ENCODE measurements at regions not wholly inside any gene's neighbourhood (a gene's known extent, or its start where the extent isn't known, plus 50 kb on each side); places are given as distances from the start of the nearest gene placed in this dataset.

DNA sequence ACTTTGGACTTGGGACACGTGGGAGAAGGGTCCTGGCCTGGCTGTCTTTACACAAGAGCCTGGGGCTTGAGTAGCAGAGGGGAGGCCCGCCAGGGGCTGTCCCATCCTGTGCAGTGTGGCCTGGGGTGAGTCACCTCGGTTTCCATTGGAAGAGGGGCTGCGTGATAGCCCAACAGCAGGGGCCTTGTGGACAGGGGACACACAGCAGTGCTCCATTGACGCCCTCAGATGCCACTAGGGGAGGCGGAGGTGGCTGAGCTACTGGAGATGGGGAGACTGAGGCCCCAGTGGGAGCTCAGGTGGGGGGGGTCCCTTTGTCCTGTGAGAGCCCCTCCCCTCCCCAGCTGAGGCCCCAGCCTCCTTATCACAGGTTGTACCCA lies 50.0 kb upstream of the RNU6ATAC start:
- 96 to 97% methylated on average over 4 to 5 of the region's 6 CpGs for whole genome bisulfite sequencing, 2 donors
- intact Hi-C loops (cut with DNase I), result no loop called here
- no peak for DNase-seq
- Histone ChIP-seq H3K36me3 (no peaks in the 10 kb centered on the region), H3K27ac (no peak overlapping the region), H3K4me3 (replicated peaks in 1 of 3) (no peak overlapping the region), H3K9me3 (no peaks in the 10 kb centered on the region), H3K27me3 (no peaks in the 10 kb centered on the region), H3K4me1 (peaks cover 14 to 34% of the 10 kb centered on the region in 2 donors)
- TF ChIP-seq, protein P1, sequence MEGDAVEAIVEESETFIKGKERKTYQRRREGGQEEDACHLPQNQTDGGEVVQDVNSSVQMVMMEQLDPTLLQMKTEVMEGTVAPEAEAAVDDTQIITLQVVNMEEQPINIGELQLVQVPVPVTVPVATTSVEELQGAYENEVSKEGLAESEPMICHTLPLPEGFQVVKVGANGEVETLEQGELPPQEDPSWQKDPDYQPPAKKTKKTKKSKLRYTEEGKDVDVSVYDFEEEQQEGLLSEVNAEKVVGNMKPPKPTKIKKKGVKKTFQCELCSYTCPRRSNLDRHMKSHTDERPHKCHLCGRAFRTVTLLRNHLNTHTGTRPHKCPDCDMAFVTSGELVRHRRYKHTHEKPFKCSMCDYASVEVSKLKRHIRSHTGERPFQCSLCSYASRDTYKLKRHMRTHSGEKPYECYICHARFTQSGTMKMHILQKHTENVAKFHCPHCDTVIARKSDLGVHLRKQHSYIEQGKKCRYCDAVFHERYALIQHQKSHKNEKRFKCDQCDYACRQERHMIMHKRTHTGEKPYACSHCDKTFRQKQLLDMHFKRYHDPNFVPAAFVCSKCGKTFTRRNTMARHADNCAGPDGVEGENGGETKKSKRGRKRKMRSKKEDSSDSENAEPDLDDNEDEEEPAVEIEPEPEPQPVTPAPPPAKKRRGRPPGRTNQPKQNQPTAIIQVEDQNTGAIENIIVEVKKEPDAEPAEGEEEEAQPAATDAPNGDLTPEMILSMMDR (IDR thresholded peaks at IDR 0.05), result no peak
- TF ChIP-seq POLR2A (IDR thresholded peaks at IDR 0.05), result no peak

DNA sequence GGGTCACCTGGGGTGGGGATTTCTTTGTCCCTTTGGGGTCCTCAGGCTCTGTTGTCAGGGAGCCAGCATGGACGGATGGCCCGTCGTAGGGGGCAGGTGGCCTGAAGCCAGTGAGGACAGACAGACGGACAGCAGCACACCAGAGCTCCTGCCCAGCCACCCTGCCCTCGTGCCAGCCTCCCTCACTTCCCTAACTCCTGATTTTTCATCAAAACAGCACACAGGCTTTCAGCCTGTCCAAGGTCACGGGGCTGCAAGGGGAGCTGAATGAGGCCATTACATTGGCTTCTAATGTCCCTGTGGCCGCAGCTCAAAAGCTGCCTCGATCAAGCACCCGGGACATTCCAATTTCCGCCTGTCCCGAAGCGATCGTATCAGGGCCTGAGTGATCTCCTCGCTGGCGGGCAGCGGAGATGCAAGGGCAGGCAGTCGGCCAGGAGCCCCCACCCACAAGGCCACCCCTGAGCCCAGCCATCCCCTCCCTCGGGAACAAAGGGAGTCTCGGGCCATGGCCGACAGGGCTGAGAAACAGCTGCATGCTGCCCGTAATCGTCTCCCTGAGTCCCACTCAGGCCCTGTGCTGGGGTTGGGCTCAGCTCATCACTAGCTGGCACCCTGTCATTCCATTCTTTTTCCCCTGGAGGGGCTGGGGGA lies 50.5 kb upstream of the RNU6ATAC start:
- Histone ChIP-seq H3K9me3 (no peaks in the 10 kb centered on the region), H3K36me3 (no peaks in the 10 kb centered on the region), H3K27me3 (no peaks in the 10 kb centered on the region), H3K4me1 (peaks cover 14 to 30% of the 10 kb centered on the region in 2 donors), H3K4me3 (replicated peaks in 1 of 3) (no peak overlapping the region), H3K27ac (peak overlapping the region in 2 of 3 donors; percentile 17 to 40)
- WGBS, 2 donors, result 84 to 86% methylated on average over 10 to 14 of the region's 22 CpGs
- no peak for TF ChIP-seq POLR2A (IDR thresholded peaks at IDR 0.05)
- TF ChIP-seq, protein P1 (IDR thresholded peaks at IDR 0.05), result no peak
- intact Hi-C loops (cut with DNase I), result no loop called here
- no peak for DNase-seq

DNA sequence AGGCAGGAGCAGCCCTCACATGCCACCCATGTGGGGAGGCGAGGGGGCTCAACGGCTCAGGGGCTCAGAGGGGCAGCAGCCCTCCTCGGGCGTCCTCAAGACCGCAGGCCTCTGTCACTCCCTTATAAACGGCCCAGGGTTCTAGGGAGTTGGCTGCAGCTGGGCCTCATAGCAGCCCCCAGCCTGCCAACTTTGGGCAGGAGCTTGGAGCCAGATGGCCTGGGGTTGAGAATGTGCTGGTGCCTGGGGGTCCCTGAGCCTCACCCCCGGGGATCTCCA lies 51.0 kb upstream of the RNU6ATAC start:
- Histone ChIP-seq H3K36me3 (no peaks in the 10 kb centered on the region), H3K9me3 (no peaks in the 10 kb centered on the region), H3K27me3 (no peaks in the 10 kb centered on the region), H3K27ac (peak overlapping the region in 2 of 3 donors; percentile 17 to 40), H3K4me3 (replicated peaks in 1 of 3) (no peak overlapping the region), H3K4me1 (peaks cover 10 to 25% of the 10 kb centered on the region in 2 donors)
- no peak for TF ChIP-seq POLR2A (IDR thresholded peaks at IDR 0.05)
- TF ChIP-seq, protein P1 (IDR thresholded peaks at IDR 0.05), result no peak
- intact Hi-C loops (cut with DNase I), result no loop called here
- WGBS, 2 donors, result 29 to 79% methylated on average over 1 to 6 of the region's 7 CpGs
- DNase-seq, result no peak

DNA sequence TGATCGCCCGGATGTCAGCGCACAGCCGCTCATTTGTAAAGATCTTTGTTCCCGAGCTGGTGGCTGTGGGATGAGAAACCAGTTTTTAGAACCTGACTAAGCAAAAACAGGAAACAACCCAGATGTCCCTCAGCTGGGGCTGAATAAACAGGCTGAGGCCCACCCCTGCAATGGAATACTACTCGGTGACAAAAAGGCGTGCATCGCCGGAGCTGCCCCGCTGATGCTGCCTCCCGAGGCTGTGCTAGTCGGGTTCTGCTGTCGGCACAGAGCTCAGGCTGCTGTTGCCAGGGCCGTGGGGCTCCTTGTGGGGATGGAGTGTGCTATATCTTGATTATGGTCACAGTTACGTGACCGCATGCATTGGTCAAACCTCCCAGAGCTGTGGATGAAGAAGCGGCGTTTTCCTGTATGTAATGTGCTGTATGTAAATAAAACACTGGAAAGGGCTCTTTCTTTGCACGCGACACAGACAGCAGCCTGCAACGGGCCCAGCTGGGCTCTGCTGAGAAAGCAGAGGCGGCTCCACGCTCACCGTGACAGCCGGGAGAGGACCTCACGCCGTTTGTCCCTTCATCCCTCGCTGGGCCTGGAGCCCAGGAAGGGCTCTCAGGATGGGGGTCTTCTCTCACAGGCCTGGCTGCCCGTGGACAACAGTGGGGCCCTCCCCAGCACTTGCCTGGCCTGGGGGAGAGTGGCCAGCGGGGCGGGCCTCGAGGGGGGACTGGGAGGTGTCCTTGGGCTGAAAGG lies 51.5 kb upstream of the RNU6ATAC start:
- WGBS, 2 donors, result 71 to 78% methylated on average over 28 to 31 of the region's 32 CpGs
- peaks cover 5 to 21% of the 10 kb centered on the region in 2 donors for H3K4me1 ChIP-seq
- H3K36me3 ChIP-seq, result no peaks in the 10 kb centered on the region
- no peak overlapping the region for H3K4me3 ChIP-seq (replicated peaks in 1 of 3)
- intact Hi-C loops (cut with DNase I), result no loop called here
- TF ChIP-seq POLR2A (IDR thresholded peaks at IDR 0.05), result no peak
- TF ChIP-seq, protein P1 (IDR thresholded peaks at IDR 0.05), result no peak
- H3K27me3 ChIP-seq, result no peaks in the 10 kb centered on the region
- DNase-seq, result peak in 1 of 2 donors; percentile 0
- no peaks in the 10 kb centered on the region for H3K9me3 ChIP-seq
- peak overlapping the region in 1 of 3 donors; percentile 40 for H3K27ac ChIP-seq

DNA sequence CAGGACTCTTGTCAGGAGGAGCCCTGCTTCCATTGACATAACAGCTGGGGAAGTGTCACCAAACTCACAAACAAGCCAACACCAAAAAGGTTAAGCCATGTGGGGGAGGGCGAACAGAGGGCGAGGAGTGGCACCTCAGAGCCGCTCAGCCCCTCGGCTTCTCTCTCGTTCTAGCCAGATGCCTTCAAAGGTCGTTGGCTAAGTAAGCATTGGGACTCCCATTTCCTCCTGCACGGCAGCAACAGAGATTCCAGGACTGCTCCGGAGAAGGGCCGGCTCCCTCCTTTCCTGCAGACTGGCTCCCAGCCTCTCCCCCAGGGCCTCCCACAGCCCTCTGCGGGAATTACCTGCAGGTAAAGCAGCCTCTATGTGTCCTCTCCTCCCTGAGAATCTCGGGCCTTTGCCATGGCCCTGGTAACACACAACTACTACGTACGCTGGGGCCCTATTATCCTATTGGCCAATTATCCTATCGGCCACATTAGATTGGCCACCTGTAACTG lies 52.1 kb upstream of the RNU6ATAC start:
- intact Hi-C loops (cut with DNase I), result no loop called here
- peak in 1 of 2 donors; percentile 0 for DNase-seq
- Histone ChIP-seq H3K4me3 (replicated peaks in 1 of 3) (no peak overlapping the region), H3K27ac (no peak overlapping the region), H3K36me3 (no peaks in the 10 kb centered on the region), H3K9me3 (no peaks in the 10 kb centered on the region), H3K4me1 (peaks cover 4 to 19% of the 10 kb centered on the region in 2 donors), H3K27me3 (no peaks in the 10 kb centered on the region)
- 72 to 74% methylated on average over 14 of the region's 14 CpGs for WGBS, 2 donors
- TF ChIP-seq POLR2A (IDR thresholded peaks at IDR 0.05), result no peak
- TF ChIP-seq, protein P1 (IDR thresholded peaks at IDR 0.05), result no peak

Measured in thyroid gland (tissue), 4 donors.